Kidney epithelial cell (primary cell): ENCODE measurements at regions not wholly inside any gene's neighbourhood (a gene's known extent, or its start where the extent isn't known, plus 50 kb on each side); places are given as distances from the start of the nearest gene placed in this dataset.

Experiments used
- DNase-seq: peaks from one replicate; pipeline ENCODE4 v3.0.0-alpha.2; 2010; ENCODE audit warnings: low read depth
- H3K27me3 ChIP-seq: 2 replicates; pipeline ENCODE4 v1.6.0; 2011; ENCODE audit warnings: low read length; ENCODE audit not compliant: control insufficient read depth, insufficient read depth
- H3K36me3 ChIP-seq: 2 replicates; pipeline ENCODE4 v1.5.1; 2011; ENCODE audit warnings: low read length; ENCODE audit not compliant: control insufficient read depth, insufficient read depth
- H3K4me3 ChIP-seq: 2 replicates; pipeline ENCODE4 v1.5.1; 2011; ENCODE audit warnings: low read depth, mild to moderate bottlenecking, control low read depth, low read length
- TF ChIP-seq, protein P1 (sequence below): IDR thresholded peaks from 2 replicates; pipeline ENCODE4 v1.5.1; 2011; ENCODE audit warnings: mild to moderate bottlenecking, moderate library complexity, low read length, control low read depth, inconsistent platforms; ENCODE audit not compliant: insufficient read depth, poor library complexity, severe bottlenecking

- H3K4me3 ChIP-seq: no peak overlapping the region
- TF ChIP-seq, protein P1, sequence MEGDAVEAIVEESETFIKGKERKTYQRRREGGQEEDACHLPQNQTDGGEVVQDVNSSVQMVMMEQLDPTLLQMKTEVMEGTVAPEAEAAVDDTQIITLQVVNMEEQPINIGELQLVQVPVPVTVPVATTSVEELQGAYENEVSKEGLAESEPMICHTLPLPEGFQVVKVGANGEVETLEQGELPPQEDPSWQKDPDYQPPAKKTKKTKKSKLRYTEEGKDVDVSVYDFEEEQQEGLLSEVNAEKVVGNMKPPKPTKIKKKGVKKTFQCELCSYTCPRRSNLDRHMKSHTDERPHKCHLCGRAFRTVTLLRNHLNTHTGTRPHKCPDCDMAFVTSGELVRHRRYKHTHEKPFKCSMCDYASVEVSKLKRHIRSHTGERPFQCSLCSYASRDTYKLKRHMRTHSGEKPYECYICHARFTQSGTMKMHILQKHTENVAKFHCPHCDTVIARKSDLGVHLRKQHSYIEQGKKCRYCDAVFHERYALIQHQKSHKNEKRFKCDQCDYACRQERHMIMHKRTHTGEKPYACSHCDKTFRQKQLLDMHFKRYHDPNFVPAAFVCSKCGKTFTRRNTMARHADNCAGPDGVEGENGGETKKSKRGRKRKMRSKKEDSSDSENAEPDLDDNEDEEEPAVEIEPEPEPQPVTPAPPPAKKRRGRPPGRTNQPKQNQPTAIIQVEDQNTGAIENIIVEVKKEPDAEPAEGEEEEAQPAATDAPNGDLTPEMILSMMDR: no peak
- no peaks in the 10 kb centered on the region for H3K27me3 ChIP-seq
- no peaks in the 10 kb centered on the region for H3K36me3 ChIP-seq
- no peak for DNase-seq
Observed at GRCh38 chr7:53771701-53772100, 736.3 kb downstream of the POM121L12 start.

DNA sequence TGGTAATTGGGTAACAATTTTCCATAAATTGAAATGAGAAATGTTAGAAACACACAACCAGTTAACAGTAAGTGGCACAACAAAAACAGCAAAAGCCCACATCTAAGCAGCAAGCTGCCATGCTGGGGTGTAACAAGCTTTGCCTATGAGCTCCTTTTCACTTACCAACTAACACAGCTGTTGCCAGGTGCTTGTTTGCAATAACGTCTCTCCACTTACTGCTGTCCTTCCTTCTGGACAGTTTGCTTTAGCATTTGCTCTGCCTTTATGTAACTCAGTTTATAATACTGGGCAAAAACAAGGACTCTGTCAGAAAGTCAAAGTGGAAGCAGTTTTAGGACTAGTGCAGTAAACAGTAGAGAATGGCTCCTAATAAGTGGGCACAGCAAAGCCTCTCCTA is 740.9 kb downstream of the POM121L12 start:
- Histone ChIP-seq H3K4me3 (no peak overlapping the region), H3K27me3 (no peaks in the 10 kb centered on the region), H3K36me3 (no peaks in the 10 kb centered on the region)
- TF ChIP-seq, protein P1: no peak
- DNase-seq: no peak

DNA sequence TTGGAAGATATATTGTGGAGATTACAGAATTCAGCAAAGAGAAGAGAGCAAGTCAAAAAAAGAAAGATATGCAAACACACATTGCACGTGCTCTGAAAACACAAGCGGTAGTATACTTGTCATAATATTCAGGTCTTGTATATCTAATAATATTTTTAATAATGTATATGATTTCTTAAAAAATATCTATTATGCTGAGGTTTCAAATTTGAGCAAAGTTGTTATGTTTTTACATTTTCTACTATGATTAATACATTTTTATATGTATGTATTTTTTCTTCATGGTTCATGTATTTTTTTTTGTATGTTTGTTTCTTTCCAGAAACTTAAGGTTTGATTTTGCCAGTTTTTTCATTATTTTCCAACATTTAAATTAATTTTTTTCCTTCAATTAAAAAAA is 752.4 kb upstream of the VSTM2A start:
- Histone ChIP-seq H3K27me3 (no peaks in the 10 kb centered on the region), H3K4me3 (no peak overlapping the region), H3K36me3 (no peaks in the 10 kb centered on the region)
- DNase-seq: no peak
- TF ChIP-seq, protein P1: no peak

DNA sequence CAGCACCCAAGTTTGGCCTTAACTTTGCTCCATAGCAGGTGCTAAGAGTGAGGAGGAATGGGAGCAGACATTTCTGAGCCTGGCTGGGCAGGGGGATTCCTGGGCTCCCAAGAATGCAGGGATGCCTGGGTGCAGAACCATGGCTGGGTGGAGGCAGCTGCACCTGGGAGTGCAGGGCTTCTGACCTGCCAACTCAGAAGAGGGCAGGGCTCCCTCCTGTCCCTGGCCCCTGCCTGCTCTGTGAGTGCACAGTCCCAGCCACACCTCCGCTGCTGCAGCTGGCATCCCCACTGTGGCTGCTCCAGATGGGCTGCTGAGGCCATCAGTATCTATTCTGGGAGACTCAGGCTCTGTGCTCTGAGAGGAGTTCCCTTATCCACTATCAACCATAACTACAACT is 747.4 kb upstream of the VSTM2A start:
- Histone ChIP-seq H3K36me3 (no peaks in the 10 kb centered on the region), H3K4me3 (no peak overlapping the region), H3K27me3 (no peaks in the 10 kb centered on the region)
- TF ChIP-seq, protein P1: no peak
- DNase-seq: no peak

DNA sequence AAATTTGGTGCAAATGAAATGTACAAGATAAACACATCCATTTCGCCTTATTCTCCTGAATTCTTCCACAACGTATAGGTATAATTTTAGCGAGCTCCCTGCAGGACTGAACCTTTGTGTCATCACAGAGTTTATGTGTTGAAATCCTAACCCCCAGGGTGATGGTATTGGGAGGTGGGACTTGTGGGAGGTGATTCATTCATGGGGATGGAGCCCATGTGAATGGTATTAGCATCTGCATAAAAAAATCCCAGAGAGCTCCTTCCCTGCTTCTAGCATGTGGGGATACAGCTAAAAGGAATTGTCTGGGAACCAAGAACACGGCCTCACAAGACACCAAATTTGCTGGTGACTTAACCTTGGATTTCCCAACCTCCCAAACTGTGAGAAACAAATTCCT is 741.4 kb upstream of the VSTM2A start:
- TF ChIP-seq, protein P1: no peak
- DNase-seq: no peak

GRCh38 chr7:53806119-53806518 is 736.1 kb upstream of the VSTM2A start:
- Histone ChIP-seq H3K27me3 (no peaks in the 10 kb centered on the region), H3K36me3 (no peaks in the 10 kb centered on the region), H3K4me3 (no peak overlapping the region)
- TF ChIP-seq, protein P1: no peak
- no peak for DNase-seq

More for the DNA sequence above, 741.4 kb upstream of the VSTM2A start:
- Histone ChIP-seq H3K27me3 (no peaks in the 10 kb centered on the region), H3K4me3 (no peak overlapping the region), H3K36me3 (no peaks in the 10 kb centered on the region)
